ENCODE measurements at regions not wholly inside any gene's neighbourhood (a gene's known extent, or its start where the extent isn't known, plus 50 kb on each side); places are given as distances from the start of the nearest gene placed in this dataset.

- H3K79me2 ChIP-seq (ENCODE audit: insufficient read depth, low read length): no peaks in the 10 kb centered on the region
- H3K4me1 ChIP-seq (ENCODE audit: insufficient read depth, low read length): no peaks in the 10 kb centered on the region
- H2AFZ ChIP-seq (ENCODE audit: low read length): no peak overlapping the region
- no peak overlapping the region for H3K27ac ChIP-seq (ENCODE audit: extremely low read length, insufficient read depth, low read length)
- intact Hi-C loops (cut with micrococcal nuclease; ENCODE audit: unreplicated experiment) (no loop called here), in situ Hi-C loops (cut with HindIII; ENCODE audit: extremely low pct_ligation_motif_present, low pct_unique_long_range_greater_than_20kb) (no loop called here)
- no peaks in the 10 kb centered on the region for H4K20me1 ChIP-seq (ENCODE audit: insufficient read depth, low read length)
- no peaks in the 10 kb centered on the region for H3K36me3 ChIP-seq (replicated peaks in 1 of 2; ENCODE audit: control insufficient read depth in 1 of 2, insufficient read depth in 2 of 2, low read length in 2 of 2)
- no TSS peak for BruUV-seq (replicated peaks)
- POLR2A ChIA-PET: no interaction called here
- ATAC-seq: no peak
- H3K27me3 ChIP-seq (ENCODE audit: control insufficient read depth in 1 of 2, insufficient read depth in 2 of 2, low read length in 2 of 2): no peaks in the 10 kb centered on the region
- CTCF ChIA-PET (ENCODE audit: low intra/inter-chr PET ratio, low total read pairs): no interaction called here
- no peak overlapping the region for H3K4me3 ChIP-seq (replicated peaks in 1 of 3; ENCODE audit: insufficient read depth in 1 of 3, low read depth in 2 of 3, low read length in 3 of 3)
- no peaks in the 10 kb centered on the region for H3K9me3 ChIP-seq (ENCODE audit: low read length)
- TF ChIP-seq ZNF713 (CRISPR knock-in tag; IDR thresholded peaks at IDR 0.05) (no peak), ZHX1 (CRISPR knock-in tag; IDR thresholded peaks at IDR 0.05; ENCODE audit: low read depth) (no peak)
- H3K9ac ChIP-seq (ENCODE audit: insufficient read depth, low read depth, low read length): no peak overlapping the region
- no peak overlapping the region for H3K4me2 ChIP-seq (ENCODE audit: low read depth, low read length)
- DNase-seq (ENCODE audit: low spot score): no peak
- WGBS (ENCODE audit: low lambda C conversion rate): 38% methylated on average over 7 of the region's 7 CpGs
- no peak for FAIRE-seq
Observed at GRCh38 chr6:166814390-166814789, 142.0 kb downstream of the RNASET2 start.

- in situ Hi-C loops (cut with HindIII; ENCODE audit: extremely low pct_ligation_motif_present, low pct_unique_long_range_greater_than_20kb): no loop called here
- BruUV-seq (replicated peaks): no TSS peak
Observed at GRCh38 chr6:166813461-166813860, 142.9 kb downstream of the RNASET2 start.

More at GRCh38 chr6:166813461-166813860, 142.9 kb downstream of the RNASET2 start:
- 46% methylated on average over 4 of the region's 4 CpGs for WGBS (ENCODE audit: low lambda C conversion rate)
- Histone ChIP-seq H4K20me1 (ENCODE audit: insufficient read depth, low read length) (no peaks in the 10 kb centered on the region), H3K9ac (ENCODE audit: insufficient read depth, low read depth, low read length) (no peak overlapping the region), H3K4me1 (ENCODE audit: insufficient read depth, low read length) (no peaks in the 10 kb centered on the region), H3K27ac (ENCODE audit: extremely low read length, insufficient read depth, low read length) (no peak overlapping the region), H3K4me3 (replicated peaks in 1 of 3; ENCODE audit: insufficient read depth in 1 of 3, low read depth in 2 of 3, low read length in 3 of 3) (no peak overlapping the region), H3K9me3 (ENCODE audit: low read length) (no peaks in the 10 kb centered on the region), H3K4me2 (ENCODE audit: low read depth, low read length) (no peak overlapping the region), H2AFZ (ENCODE audit: low read length) (no peak overlapping the region), H3K36me3 (replicated peaks in 1 of 2; ENCODE audit: control insufficient read depth in 1 of 2, insufficient read depth in 2 of 2, low read length in 2 of 2) (no peaks in the 10 kb centered on the region), H3K27me3 (ENCODE audit: control insufficient read depth in 1 of 2, insufficient read depth in 2 of 2, low read length in 2 of 2) (no peaks in the 10 kb centered on the region), H3K79me2 (ENCODE audit: insufficient read depth, low read length) (no peaks in the 10 kb centered on the region)
- ChIA-PET CTCF (ENCODE audit: low intra/inter-chr PET ratio, low total read pairs) (no interaction called here), POLR2A (no interaction called here)
- no peak for ATAC-seq
- FAIRE-seq: no peak
- intact Hi-C loops (cut with micrococcal nuclease; ENCODE audit: unreplicated experiment): no loop called here
- TF ChIP-seq ZNF660 (CRISPR knock-in tag; IDR thresholded peaks at IDR 0.05; ENCODE audit: borderline replicate concordance, low read depth): no peak
- TF ChIP-seq ZNF740 (CRISPR knock-in tag; IDR thresholded peaks at IDR 0.05): no peak
- no peak for DNase-seq (ENCODE audit: low spot score)

All from HepG2 (cell line).